BJ (cell line): ENCODE measurements at regions not wholly inside any gene's neighbourhood (a gene's known extent, or its start where the extent isn't known, plus 50 kb on each side); places are given as distances from the start of the nearest gene placed in this dataset.

ENCODE experiments used
- CTCF ChIA-PET: fragments of 350-600 bp; formaldehyde crosslinking; extraction: SDS; loops from one replicate; lab custom pipeline; 2021; ENCODE audit warnings: antibody characterized with exemption, inconsistent platforms; lab: Yijun Ruan, JAX
- POLR2A ChIA-PET: fragments of 300-600 bp; sonication (Branson Sonifier 250); formaldehyde crosslinking; extraction: SDS; loops from one replicate; lab custom pipeline; 2021; ENCODE audit warnings: antibody characterized with exemption; lab: Charles Lee
- DNase-seq: peaks from one replicate; pipeline ENCODE4 v3.0.0-alpha.2; 2011; ENCODE audit warnings: low read depth
- H3K27me3 ChIP-seq: 2 replicates; pipeline ENCODE4 v1.6.0; 2011; ENCODE audit warnings: low read length; ENCODE audit not compliant: control insufficient read depth, insufficient read depth
- H3K36me3 ChIP-seq: 2 replicates; pipeline ENCODE4 v1.5.1; 2011; ENCODE audit warnings: low read length; ENCODE audit not compliant: control insufficient read depth, insufficient read depth
- H3K4me3 ChIP-seq: 2 replicates; pipeline ENCODE4 v1.5.1; 2011; ENCODE audit warnings: low read depth, mild to moderate bottlenecking, control low read depth, low read length
- CTCF ChIP-seq: IDR thresholded peaks from 2 replicates; pipeline ENCODE4 v1.5.1; 2011; ENCODE audit warnings: low read depth, mild to moderate bottlenecking, control low read depth, inconsistent platforms, low read length, moderate library complexity; ENCODE audit not compliant: insufficient read depth

- Histone ChIP-seq H3K4me3 (no peak overlapping the region), H3K36me3 (no peaks in the 10 kb centered on the region), H3K27me3 (no peaks in the 10 kb centered on the region; the same call in 1 of the 2 replicates)
- no peak for DNase-seq
- ChIA-PET CTCF (interaction anchor here (0.6 kb wide), 1 partner anchor 833 kb away, joined by 4 read pairs; no protein-coding TSS in a partner anchor), POLR2A (no interaction called here)
- TF ChIP-seq CTCF: no peak
Measured at GRCh38 chr2:147679955-147680531, 164.8 kb upstream of the ACVR2A start.

- TF ChIP-seq CTCF: no peak
- no peaks in the 10 kb centered on the region; the same call in 1 of the 2 replicates for H3K27me3 ChIP-seq
- ChIA-PET CTCF (interaction anchor here (0.6 kb wide), 1 partner anchor 832 kb away, joined by 4 read pairs; no protein-coding TSS in a partner anchor), POLR2A (no interaction called here)
- H3K36me3 ChIP-seq: no peaks in the 10 kb centered on the region
- no peak overlapping the region for H3K4me3 ChIP-seq
- DNase-seq: no peak
Measured at GRCh38 chr2:147679191-147679954, 165.5 kb upstream of the ACVR2A start.

GRCh38 chr2:147665105-147665504 lies 179.7 kb upstream of the ACVR2A start:
- POLR2A ChIA-PET: no interaction called here
- CTCF ChIA-PET: no interaction called here
- H3K4me3 ChIP-seq: no peak overlapping the region
- no peak for DNase-seq
- TF ChIP-seq CTCF: no peak
- H3K36me3 ChIP-seq: no peaks in the 10 kb centered on the region
- no peaks in the 10 kb centered on the region for H3K27me3 ChIP-seq

- ChIA-PET CTCF (interaction anchor here (0.5 kb wide), 1 partner anchor 155 kb away, joined by 3 read pairs; no protein-coding TSS in a partner anchor), POLR2A (no interaction called here)
- DNase-seq: no peak
- no peak for TF ChIP-seq CTCF
- no peaks in the 10 kb centered on the region for H3K27me3 ChIP-seq
- H3K36me3 ChIP-seq: no peaks in the 10 kb centered on the region
- H3K4me3 ChIP-seq: no peak overlapping the region
Measured at GRCh38 chr2:147663962-147664361, 180.9 kb upstream of the ACVR2A start.

GRCh38 chr2:147663153-147663961 lies 181.5 kb upstream of the ACVR2A start:
- no peak for DNase-seq
- CTCF ChIA-PET: no interaction called here
- H3K27me3 ChIP-seq: no peaks in the 10 kb centered on the region
- no peak for TF ChIP-seq CTCF
- no peaks in the 10 kb centered on the region for H3K36me3 ChIP-seq
- no peak overlapping the region for H3K4me3 ChIP-seq
- POLR2A ChIA-PET: no interaction called here
